ENCODE measurements at regions not wholly inside any gene's neighbourhood (a gene's known extent, or its start where the extent isn't known, plus 50 kb on each side); places are given as distances from the start of the nearest gene placed in this dataset.

GRCh38 chr2:5986801-5987787 lies 294.9 kb downstream of the SOX11 start:
- no peak for DNase-seq (ENCODE audit: low read depth, low spot score)
- no peak overlapping the region for H3K4me3 ChIP-seq (ENCODE audit: low read depth, low read length)
- ChIA-PET POLR2A (no interaction called here), CTCF (no interaction called here)
- no peak for TF ChIP-seq CTCF (IDR thresholded peaks at IDR 0.05; ENCODE audit: insufficient read depth, low read length, missing control alignments)

- CTCF ChIA-PET: no interaction called here
- TF ChIP-seq CTCF (IDR thresholded peaks at IDR 0.05; ENCODE audit: insufficient read depth, low read length, missing control alignments): no peak
- H3K4me3 ChIP-seq (ENCODE audit: low read depth, low read length): no peak overlapping the region
- POLR2A ChIA-PET: no interaction called here
- no peak for DNase-seq (ENCODE audit: low read depth, low spot score)
Measured at GRCh38 chr2:5988120-5988519, 295.9 kb downstream of the SOX11 start.

DNA sequence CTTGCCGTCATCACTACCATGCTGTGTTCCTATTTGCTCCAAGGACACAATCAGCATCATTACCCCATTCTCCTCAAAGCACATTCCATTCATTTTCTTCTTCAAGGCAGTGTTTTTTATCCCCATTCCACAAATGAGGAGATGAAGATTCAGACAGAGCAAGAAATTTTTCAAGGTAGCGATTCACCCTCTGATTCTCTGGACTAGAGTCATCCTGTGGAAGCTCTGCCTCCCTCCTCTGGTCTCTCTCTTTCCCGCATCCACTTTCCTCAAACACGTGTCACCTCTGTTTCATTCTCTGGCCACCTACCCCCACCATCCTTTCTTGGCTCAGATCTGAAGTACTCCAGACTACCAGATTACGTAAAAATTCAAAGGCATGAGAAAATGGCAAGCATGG lies 297.9 kb downstream of the SOX11 start:
- DNase-seq (ENCODE audit: low read depth, low spot score): no peak
- no peak overlapping the region for H3K4me3 ChIP-seq (ENCODE audit: low read depth, low read length)
- no peak for TF ChIP-seq CTCF (IDR thresholded peaks at IDR 0.05; ENCODE audit: insufficient read depth, low read length, missing control alignments)
- POLR2A ChIA-PET: no interaction called here
- CTCF ChIA-PET: no interaction called here

- DNase-seq (ENCODE audit: low read depth, low spot score): no peak
- H3K4me3 ChIP-seq (ENCODE audit: low read depth, low read length): no peak overlapping the region
- POLR2A ChIA-PET: no interaction called here
- CTCF ChIA-PET: no interaction called here
- TF ChIP-seq CTCF (IDR thresholded peaks at IDR 0.05; ENCODE audit: insufficient read depth, low read length, missing control alignments): no peak
Measured at GRCh38 chr2:5991305-5991968, 299.3 kb downstream of the SOX11 start.

- TF ChIP-seq CTCF (IDR thresholded peaks at IDR 0.05; ENCODE audit: insufficient read depth, low read length, missing control alignments): no peak
- H3K4me3 ChIP-seq (ENCODE audit: low read depth, low read length): no peak overlapping the region
- POLR2A ChIA-PET: no interaction called here
- CTCF ChIA-PET: no interaction called here
- no peak for DNase-seq (ENCODE audit: low read depth, low spot score)
Measured at GRCh38 chr2:5995832-5996231, 303.6 kb downstream of the SOX11 start.

DNA sequence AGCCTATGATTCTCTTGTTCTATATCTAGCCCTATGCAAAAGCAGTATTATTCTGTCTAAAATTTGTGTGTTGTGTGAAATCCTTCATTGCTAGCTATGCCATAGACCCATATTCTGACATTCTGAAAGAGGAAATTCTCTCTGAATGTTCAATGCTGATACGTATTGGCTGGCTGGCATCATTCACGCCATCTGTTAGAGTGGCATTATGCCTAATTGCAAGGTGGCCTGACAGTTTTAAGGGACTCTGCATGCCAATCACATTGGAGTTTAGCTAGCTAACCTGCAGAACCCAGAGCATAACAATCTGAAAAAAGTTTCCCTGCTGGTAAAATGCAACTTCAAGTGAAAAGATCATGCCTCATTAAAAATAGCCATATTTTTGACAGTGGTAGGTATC lies 316.0 kb downstream of the SOX11 start:
- H3K4me3 ChIP-seq (ENCODE audit: low read depth, low read length): no peak overlapping the region
- DNase-seq (ENCODE audit: low read depth, low spot score): no peak
- no peak for TF ChIP-seq CTCF (IDR thresholded peaks at IDR 0.05; ENCODE audit: insufficient read depth, low read length, missing control alignments)
- CTCF ChIA-PET: no interaction called here
- POLR2A ChIA-PET: no interaction called here
